ENCODE measurements at regions not wholly inside any gene's neighbourhood (a gene's known extent, or its start where the extent isn't known, plus 50 kb on each side); places are given as distances from the start of the nearest gene placed in this dataset.

DNA sequence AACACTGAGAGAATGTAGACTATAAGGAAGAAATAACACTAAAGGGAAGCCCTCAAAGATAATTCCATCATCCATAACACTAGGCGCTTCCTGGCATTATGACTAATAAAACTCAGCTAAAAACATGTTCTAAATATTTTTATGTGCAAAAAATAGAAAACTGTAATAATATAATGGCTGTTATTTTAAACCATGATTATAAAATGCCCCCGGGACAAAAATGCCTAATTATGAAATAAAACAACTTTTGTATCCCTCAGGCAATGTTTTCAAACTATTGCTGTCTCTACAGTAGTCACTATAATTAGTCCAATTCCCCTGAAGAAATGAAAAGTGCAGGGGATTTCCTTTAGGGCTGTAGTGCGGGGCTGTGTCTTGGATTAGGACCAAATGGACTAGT lies 242.4 kb downstream of the RNF144B start (continued):
- TF ChIP-seq CHD1 (IDR thresholded peaks at IDR 0.05; ENCODE audit: low read depth, low read length) (no peak), SP2 (IDR thresholded peaks at IDR 0.05; ENCODE audit: low read length) (no peak)
- TF ChIP-seq, protein P1, sequence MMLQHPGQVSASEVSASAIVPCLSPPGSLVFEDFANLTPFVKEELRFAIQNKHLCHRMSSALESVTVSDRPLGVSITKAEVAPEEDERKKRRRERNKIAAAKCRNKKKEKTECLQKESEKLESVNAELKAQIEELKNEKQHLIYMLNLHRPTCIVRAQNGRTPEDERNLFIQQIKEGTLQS (IDR thresholded peaks at IDR 0.05; ENCODE audit: insufficient read depth, low read depth, low read length) = no peak

Data from H1 (cell line).